ENCODE measurements at regions not wholly inside any gene's neighbourhood (a gene's known extent, or its start where the extent isn't known, plus 50 kb on each side); places are given as distances from the start of the nearest gene placed in this dataset.

DNA sequence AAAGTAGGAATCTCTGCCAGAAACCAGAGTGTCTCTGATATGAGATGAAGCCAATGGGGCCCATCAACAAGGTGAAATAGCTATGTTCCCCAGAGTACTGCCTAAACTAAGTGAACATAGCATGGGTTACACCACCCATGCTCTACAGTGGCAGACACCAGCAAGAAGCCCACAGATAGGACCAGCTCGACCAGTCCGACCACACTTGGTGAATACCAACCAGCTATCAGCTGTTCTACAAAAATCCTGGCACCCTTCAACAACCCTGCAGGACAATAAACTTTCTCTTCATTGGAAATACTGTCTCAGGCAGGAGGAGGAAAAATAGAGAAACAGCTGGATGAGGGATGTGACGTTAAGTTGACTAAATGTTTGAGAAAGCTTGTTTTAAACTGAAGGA lies 311.4 kb downstream of the EPM2A start:
- no peak for DNase-seq

DNA sequence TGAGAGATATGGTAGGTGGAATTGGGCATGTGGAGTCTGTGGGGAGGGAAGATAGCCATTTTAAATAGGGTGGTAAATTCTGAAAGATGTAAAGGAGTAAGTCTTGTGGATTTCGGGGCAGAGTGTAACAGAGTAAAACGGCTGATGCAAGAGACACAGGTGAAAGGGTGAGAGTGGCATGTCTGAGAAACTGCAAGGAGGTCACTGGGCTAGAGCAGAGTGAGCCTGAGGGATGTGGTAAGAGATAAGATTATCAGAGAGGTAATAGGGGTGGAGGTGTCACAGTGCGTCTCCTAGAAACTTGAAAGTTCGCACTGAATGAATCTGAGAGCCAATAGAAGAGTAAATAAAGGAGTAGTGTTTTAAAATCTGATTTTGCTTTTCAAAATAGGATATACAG lies 308.1 kb downstream of the EPM2A start:
- no peak for DNase-seq

DNA sequence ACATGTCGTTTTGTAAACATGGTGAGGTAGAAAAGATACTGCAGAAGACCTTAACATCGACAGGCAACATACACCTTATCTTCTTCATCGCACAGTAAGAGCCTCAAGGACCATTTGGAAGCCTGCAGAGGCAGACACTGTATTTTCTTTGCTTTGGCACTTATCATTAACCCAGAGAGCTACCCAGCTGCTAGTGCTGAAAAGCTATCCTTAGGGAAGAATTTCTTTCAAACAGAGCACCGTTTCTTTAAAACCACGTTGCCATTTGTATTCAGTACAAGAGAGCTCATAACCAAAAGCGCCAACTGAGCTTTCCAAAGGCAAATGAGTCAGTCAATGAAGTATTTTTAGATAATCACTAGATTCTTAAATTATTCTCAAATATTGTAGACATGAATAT lies 306.6 kb downstream of the EPM2A start:
- no peak for DNase-seq

DNA sequence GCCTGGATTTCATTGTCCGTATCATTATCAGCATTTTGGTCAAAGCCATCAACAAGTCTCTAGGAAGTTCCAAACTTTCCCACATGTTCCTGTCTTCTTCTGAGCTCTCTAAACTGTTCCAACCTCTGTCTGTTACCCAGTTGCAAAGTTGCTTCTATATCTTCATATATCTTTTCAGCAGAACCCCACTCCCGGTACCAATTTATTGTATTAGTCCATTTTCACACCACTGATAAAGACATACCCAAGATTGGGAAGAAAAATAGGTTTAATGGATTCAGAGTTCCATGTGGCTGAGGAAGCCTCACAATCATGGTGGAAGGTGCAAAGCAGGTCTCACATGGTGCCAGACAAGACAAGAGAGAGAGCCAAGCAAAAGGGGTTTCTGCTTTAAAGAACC lies 293.2 kb downstream of the EPM2A start:
- DNase-seq, result no peak

DNA sequence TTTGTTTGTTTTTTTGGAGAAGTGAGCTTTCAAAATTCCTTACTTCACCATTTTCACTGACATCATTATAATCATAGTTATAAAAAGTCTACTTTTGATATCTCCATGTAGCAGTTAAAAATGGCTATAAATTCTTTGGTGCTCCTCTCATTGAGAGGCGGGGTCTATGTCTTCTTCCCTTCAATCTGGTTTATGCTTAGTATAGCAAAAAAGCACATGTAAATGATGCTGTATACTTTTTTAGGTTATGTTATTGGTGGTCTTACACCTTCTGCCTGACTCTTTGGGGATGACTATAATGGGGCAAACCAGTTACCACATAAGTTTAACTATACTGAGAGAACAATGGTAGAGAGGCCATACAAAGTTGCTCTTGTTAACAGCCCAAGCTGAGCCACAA lies 289.6 kb downstream of the EPM2A start:
- DNase-seq, result no peak

DNA sequence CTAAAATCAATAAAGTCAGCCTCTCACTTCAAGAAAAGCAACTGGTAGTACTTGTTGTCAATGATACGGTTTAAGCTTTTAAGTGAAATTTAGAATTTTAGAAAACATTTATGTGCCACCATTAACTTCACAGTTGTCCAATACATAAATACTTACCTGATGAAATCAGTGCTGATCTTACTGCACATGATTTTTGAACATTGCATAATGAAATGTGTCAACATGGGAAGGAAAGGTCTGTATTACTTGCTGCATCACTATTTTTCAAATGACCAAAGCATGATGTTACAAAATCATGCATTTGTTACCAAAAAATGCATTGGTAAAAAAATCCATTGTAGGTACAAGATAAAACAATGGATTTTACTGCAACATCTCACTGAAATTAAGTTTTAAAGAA lies 284.3 kb downstream of the EPM2A start:
- no peak for DNase-seq

DNA sequence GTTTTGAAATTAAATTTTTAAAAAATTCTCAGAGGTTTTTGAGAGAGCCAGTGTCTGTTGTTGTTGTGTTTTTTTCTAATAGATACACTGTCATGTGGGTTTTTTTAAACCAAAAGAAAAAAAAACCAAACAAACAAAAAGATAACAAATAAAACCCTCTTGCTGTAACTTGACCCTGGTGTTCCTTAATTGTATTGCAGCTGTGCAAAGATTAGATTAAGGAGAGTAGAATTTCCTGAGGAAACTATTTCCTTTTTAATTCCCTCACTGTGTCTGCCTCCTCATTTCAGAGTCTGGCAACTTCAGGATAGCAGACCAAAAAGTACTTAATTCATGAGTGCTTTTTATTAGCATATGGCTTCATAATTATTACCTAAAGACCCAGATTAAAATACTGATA lies 281.9 kb downstream of the EPM2A start:
- DNase-seq, result no peak

DNA sequence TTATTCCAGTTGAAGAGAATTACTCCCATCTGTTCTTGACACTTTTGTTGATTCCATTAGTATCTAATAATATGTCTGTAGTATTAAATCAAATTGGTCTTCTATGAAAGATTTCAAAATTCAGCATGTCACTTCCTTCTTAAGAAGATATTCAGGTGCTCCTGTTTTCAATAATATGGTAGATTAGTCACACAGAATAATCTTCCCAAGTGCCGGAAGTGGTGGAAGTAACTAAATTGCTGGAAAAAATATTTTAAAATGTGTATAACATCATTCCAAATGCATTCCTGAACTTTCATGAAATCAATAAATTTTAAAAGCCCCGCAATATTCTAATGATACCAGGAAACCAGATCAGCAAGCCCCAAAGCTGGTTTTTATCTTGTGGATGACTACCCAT lies 281.3 kb downstream of the EPM2A start:
- DNase-seq, result no peak

DNA sequence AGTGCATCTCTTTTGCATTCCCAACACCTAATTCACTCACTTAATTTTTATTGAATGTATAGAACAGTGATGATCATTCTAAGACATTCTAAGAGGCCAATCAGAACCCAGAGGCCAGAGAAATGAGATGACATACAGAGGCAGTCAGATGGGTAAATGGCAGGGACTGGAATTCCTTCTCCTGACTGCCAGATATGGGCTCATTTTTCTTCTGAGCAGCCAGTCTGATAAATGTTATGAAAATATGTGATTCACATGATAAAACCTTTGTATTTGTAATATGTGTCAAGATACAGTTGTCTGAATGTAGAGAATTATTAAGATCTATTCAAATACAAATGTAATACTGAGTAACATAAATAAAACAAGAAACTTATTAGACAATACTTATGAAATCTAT lies 277.8 kb downstream of the EPM2A start:
- DNase-seq, result no peak

DNA sequence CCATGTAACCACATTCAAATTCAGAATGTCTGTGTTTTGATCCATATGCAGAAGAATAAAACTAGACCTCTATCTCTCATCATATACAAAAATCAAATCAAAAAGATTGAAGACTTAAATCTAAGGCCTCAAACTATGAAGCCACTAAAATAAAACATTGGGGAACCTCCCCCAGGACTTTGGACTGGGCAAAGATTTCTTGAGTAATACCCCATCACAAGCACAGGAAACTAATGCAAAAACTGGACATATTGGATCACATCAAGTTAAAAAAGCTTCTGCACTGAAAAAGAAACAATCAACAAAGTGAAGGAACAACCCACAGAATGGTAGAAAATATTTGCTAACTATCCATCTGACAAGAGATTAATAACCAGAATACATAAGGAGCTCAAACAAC lies 266.8 kb downstream of the EPM2A start:
- DNase-seq, result no peak

DNA sequence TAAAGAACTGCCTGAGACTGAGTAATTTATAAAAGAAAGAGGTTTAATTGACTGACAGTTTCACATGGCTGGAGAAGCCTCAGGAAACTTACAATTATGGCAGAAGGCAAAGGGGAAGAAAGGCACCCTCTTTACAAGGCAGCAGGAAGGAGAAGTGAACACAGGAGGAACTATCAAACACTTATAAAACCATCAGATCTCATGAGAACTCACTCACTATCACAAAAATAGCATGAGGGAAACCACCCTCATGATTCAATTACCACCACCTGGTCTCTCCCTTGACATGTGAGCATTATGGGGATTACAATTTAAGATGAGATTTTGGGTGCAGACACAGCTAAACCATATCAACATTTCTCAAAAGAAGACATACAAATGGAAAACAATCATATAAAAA lies 266.3 kb downstream of the EPM2A start:
- no peak for DNase-seq

DNA sequence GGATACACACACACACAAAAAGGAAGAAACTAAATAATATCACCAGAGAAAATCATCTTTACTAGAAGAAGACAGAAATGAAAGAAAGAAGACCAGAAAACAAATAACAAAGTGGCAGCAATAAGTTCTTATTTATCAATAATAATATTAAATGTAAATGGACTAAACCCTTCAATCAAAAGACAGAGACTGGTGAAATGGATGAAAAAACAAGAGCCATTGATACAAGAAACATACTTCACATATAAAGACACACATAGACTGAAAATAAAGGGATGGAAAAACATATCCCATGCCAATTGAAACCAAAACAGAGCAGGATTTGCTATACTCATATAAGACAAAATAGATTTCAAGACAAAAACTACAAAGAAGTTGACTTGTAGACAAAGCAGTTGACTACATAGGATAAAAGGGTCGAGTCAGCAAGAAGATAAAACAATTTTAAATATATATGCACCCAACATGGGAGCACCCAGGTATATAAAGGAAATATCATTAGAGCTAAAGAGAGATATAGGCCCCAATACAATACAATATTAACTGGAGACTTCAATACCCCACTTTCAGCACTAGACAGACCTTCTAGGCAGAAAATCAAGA lies 259.4 kb downstream of the EPM2A start:
- DNase-seq, result no peak

DNA sequence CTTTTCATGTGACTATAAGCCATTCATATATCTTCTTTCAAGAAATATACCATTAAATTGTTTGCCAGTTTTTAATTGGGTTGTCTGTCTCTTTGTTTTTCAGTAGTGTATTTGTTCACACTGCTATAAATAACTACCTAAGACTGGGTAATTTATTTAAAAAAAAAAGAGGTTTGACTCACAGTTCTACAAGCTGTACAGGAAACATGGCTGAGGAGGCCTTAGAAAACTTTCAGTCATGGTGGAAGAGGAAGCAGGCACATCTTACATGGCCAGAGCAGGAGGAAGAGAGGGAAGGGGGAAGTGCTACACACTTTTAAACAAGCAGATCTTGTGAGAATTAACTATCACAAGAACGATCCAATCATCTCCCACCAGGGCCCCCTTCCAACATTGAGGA lies 255.3 kb downstream of the EPM2A start:
- DNase-seq, result no peak

DNA sequence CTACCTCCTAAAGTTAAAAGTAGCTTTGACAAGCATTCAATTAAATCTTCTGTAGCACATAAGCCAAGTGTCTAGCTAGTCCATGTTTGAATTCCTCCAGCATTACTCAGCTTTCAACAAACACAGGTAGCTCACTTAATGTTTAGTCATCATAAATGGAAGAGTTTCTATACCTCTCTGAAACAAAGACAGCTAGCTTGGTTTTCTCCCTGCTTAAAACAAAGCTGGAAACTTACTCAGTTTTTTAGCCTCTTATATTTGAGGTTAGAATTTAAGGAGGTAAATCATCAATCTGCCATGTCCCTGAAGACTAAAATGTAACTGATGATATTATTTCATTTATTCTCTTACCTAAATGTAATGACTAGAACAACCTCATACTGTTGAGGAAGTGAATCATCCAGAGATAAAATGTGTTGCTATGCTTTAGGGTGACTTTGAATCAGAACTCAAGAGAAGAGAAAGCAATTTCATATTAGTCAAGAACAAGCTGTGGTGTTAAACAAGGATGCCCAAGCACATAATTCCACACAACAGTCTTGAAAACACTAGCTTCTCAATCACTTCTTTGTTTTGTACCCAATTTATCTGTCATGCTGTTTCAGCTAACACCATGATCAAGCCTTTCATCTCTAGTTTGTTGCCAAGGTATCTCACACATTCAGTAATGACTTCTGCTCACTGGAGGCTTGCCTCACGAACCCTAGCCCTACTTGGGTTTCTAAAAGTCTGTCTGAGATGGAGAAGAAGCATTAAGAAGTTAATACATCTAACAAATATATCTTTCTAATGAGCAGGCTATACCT lies 251.9 kb downstream of the EPM2A start:
- DNase-seq, result no peak

DNA sequence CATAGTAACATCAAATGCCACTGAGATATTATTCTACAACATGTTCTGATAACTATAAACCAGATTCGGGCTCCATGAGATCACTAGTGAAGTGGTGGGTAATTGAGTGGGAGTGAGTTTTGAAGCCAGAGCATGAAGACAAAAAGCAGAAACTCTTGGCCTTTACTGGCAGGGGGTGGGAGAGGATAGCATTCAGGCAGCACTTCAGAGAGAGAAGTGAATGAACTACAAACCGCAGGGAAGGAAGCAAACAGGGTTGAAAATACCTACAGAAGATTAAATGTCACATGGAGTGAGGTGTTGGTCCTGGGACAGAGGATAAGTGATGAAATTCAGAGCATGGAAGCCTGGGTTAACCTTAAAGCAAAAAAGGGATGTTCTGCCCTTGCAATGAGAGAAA lies 250.0 kb downstream of the EPM2A start:
- DNase-seq, result no peak

DNA sequence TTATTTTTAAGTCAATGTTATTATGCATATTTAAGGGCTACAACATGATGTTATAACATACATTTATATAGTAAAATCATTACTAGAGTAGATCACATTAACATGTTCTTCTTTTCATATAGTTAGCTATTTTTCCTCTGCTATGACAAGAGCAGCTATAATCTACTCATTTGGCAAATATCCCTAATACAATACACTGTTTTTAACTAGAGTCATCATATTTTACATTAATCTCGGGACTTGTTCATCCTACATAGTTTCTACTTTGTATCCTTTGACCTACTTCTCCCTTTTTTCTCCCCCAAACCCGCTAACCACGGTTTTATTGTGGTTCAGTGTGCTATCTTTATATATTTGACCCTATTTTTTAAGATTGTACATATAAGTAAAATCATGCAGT lies 249.0 kb downstream of the EPM2A start:
- no peak for DNase-seq

DNA sequence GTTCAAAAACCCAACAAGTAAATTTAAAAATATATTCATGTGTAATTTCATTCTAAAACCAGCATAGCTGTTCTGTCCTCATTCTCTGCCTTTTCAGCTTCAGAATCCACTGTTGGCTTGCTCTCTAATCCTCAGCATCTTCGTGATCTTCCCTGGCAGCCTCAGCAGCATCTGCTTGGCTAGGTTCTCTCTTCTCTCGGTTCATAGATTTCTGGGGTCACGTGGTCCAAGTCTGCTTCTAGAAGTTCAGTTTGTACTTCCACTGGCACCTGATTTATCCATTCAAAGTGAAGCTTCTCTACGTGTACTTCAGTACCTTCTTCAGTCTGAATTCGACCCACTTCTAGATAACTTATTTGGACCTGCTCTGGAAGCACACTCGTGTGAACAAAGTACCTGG lies 245.7 kb downstream of the EPM2A start:
- DNase-seq, result no peak

DNA sequence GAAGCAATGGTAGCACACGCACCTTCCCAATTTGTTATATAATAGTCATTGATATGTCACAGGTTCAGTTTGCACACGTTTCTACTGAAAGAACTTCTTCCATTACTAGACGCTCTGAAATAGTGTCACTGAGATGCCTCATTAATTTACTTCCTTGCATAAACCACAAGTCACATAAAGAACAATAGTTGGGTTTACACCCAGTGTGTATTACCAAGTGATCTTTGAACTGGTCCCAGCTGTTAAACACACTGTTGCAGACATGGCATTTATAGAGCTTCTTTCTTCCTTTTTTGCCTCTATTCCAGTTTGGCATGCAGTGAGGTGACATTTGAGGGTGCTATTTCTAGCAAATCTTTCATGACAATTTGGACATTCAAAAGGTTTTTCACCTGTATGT lies 245.3 kb downstream of the EPM2A start:
- no peak for DNase-seq

DNA sequence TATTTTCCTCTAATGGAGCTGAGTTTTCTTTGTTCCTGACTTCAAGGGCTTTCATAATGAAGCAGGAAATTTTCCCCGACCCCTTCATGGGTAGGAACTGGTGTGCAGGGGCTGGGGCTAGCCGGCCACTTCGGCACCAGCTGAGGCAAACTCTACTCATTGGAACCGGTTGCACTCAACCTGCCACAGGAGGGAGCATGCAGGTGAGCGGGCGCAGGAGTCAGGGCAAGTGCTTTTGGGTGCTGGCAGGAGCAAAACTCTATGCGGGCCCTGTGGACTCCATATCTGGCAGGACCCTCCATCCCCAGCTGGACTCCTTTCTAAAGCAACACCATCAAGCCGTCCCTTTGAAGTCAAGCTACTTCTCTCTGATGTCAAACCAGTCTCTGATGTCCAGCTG lies 244.2 kb downstream of the EPM2A start:
- no peak for DNase-seq

DNA sequence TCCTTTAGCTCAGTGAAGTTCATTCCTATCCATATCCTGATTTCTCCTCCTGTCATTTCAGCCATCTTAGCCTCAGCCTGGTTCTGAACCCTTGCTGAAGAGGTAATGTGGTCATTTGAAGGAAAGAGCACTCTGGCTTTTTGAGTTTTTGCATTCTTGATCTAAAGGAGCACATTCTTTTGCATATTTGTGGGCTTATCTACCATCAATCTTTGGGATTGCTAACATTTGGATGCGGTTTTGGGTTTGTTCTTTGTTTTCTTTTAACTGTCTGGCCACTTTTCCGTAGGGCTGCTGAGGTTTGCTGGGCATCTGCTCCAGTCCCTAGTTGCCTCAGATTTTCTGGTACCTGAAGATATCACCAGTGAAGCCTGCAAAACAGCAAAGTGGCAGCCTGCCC lies 238.3 kb downstream of the EPM2A start:
- DNase-seq, result no peak

DNA sequence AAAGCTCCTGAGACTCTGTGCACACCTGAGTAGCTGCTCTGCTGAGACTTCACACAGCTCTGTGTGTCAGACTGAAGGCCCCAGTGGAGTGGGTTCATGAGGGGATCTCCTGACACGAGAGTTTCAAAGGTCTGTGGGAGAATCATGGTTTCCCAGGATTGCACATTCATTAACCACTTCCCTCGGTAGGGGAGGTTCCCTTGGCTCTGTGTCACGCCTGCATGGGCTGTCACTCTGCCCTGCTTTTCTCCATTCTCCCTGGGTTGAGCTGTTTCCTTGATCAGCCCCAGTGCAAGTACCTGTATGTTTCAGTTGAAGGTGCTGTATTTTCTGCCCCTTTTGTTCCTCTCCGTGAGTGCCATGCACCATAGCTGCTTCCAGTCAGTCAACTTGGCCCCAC lies 236.9 kb downstream of the EPM2A start:
- no peak for DNase-seq

DNA sequence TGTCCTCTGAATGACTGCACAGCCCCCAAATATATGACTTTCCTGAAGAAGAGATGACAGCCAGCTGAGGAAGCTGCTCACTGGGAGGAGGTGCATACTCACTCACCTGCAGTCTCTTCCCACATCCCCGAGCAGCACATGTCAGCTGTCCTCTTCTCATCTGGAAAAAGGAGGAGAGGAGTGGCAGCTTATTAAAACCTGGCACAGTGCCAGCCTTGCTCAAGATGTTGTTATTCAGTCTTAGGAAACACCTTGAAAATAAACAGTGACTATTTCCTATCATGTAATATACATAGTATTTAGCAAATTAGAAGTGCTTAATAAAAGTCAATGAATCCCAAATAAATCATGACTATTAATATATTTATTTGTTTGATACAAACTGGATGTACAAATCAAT lies 232.9 kb downstream of the EPM2A start:
- DNase-seq, result no peak

DNA sequence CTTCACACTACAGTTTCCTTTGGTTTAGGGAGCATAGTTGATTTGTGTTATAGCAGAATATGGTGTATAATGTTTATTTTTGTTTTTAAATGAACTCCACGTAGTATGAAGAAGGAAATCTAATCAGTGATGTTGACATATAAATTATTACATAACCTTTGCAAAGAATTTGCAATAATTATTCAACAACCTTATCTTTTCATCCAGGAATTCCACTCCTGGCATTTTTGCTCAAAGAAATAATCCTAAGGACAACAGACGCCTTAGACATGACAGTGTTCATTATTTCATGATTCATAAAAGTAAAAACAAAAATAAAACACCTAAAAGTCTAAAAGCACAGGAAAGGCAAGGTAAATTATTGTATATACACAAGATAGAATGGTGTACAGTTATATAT lies 229.2 kb downstream of the EPM2A start:
- DNase-seq, result no peak

DNA sequence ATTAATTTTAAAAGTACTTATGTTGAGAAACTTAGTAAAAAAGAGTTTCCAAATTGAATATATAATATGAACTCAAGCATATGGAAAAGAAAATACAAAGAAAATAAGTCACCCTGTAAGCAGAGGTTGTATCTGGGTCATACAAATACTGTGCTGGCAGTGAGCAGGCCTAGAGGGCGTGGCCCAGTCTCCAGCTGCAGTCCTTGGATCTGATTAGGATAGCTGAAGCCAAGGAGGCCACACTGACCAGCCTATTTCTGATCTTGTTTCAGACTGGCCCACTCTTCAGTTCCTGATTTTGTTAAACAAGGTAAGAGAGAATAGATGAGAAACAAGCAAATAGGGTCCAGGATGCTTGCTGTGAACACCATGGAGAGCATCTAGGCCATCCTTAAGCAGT lies 228.8 kb downstream of the EPM2A start:
- DNase-seq, result no peak

DNA sequence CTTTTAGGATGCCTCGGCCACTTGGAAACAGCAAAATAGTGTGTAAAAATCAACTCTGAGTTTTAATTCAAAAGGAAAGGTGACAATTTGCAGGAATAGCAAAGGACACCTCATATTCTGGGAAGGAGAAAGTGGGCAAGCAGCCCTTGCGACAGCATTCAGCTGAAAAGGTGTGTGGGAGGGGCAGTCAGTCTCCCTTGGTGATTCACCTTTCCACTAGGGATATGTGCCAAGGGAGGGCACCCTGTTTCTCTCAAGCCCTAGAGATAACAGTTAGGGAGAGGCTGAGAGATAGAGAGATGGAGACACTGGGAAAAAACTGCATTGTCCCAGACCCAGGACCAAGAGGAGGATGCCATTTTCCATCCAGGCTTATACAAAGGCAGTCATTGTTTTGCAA lies 228.1 kb downstream of the EPM2A start:
- DNase-seq, result no peak
